ENCODE measurements at regions not wholly inside any gene's neighbourhood (a gene's known extent, or its start where the extent isn't known, plus 50 kb on each side); places are given as distances from the start of the nearest gene placed in this dataset.

DNA sequence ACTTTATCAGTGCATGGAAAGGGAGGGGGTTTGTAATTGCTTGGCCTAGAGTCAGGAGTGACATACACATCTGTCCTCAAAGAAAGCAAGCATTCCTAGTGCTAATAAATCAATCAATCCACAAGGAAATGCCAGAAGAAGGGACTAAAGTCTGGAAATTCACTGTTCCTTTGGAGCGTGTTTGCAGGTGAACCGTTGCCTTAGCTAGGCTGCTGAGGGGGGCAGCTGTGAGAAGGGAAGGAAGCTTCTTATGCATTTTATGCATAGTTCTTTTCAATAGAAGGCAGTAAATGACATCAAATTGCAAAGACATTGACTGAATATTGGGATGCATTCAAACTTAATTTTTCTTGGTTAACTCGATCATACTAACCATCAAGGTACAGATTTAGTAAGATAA is 1092.5 kb upstream of the SEMA6A start:
- TF ChIP-seq FOS (IDR thresholded peaks at IDR 0.05; ENCODE audit: borderline replicate concordance, insufficient read depth, low read length) (no peak), GATA2 (IDR thresholded peaks at IDR 0.05; ENCODE audit: insufficient read depth, insufficient read length, low read depth, low read length) (no peak), JUN (IDR thresholded peaks at IDR 0.05; ENCODE audit: borderline replicate concordance, insufficient read depth, insufficient read length, low read depth) (no peak), POLR2A (IDR thresholded peaks at IDR 0.05; ENCODE audit: low read depth, low read length) (no peak), MYC (IDR thresholded peaks at IDR 0.05; ENCODE audit: low read depth, low read length) (no peak), EZH2 (IDR thresholded peaks at IDR 0.05; ENCODE audit: borderline replicate concordance, low read depth, low read length, severe bottlenecking) (no peak), POLR2AphosphoS5 (IDR thresholded peaks at IDR 0.05; ENCODE audit: insufficient read depth, low read depth, low read length) (no peak)
- TF ChIP-seq, protein P1, sequence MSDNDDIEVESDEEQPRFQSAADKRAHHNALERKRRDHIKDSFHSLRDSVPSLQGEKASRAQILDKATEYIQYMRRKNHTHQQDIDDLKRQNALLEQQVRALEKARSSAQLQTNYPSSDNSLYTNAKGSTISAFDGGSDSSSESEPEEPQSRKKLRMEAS (IDR thresholded peaks at IDR 0.05; ENCODE audit: insufficient read depth, insufficient read length) = no peak
- TF ChIP-seq, protein P2, sequence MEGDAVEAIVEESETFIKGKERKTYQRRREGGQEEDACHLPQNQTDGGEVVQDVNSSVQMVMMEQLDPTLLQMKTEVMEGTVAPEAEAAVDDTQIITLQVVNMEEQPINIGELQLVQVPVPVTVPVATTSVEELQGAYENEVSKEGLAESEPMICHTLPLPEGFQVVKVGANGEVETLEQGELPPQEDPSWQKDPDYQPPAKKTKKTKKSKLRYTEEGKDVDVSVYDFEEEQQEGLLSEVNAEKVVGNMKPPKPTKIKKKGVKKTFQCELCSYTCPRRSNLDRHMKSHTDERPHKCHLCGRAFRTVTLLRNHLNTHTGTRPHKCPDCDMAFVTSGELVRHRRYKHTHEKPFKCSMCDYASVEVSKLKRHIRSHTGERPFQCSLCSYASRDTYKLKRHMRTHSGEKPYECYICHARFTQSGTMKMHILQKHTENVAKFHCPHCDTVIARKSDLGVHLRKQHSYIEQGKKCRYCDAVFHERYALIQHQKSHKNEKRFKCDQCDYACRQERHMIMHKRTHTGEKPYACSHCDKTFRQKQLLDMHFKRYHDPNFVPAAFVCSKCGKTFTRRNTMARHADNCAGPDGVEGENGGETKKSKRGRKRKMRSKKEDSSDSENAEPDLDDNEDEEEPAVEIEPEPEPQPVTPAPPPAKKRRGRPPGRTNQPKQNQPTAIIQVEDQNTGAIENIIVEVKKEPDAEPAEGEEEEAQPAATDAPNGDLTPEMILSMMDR (IDR thresholded peaks at IDR 0.05; ENCODE audit: extremely low read depth in 1 of 2, insufficient read depth in 1 of 2, low read depth in 1 of 2, low read length in 2 of 2) = no peak
- dilution Hi-C loops (cut with MboI; ENCODE audit: extremely low pct_ligation_motif_present, low sequenced_read_pairs) = no loop called here
- POLR2A ChIA-PET = no interaction called here

More for the DNA sequence above, 1092.5 kb upstream of the SEMA6A start:
- intact Hi-C loops (cut with micrococcal nuclease) = no loop called here
- DNase-seq (ENCODE audit: low read depth, low spot score) = no peak
- no peak for FAIRE-seq
- BruUV-seq (replicated peaks) = no TSS peak
- CTCF ChIA-PET = interaction anchor here (1.1 kb wide), 1 partner anchor 19 kb away, joined by 3 read pairs; no protein-coding TSS in a partner anchor
- H3K9me1 ChIP-seq (replicated peaks; ENCODE audit: control insufficient read depth, extremely low read depth, insufficient read depth, low read length) = no peaks in the 10 kb centered on the region
- no peak overlapping the region for H3K4me3 ChIP-seq (replicated peaks in 1 of 3; ENCODE audit: insufficient read depth in 1 of 3, low read depth in 1 of 3, low read length in 3 of 3)
- H3K27me3 ChIP-seq (ENCODE audit: control insufficient read depth in 2 of 2, insufficient read depth in 2 of 2, low read length in 2 of 2) = no peaks in the 10 kb centered on the region
- H4K20me1 ChIP-seq (replicated peaks; ENCODE audit: control insufficient read depth, extremely low read depth, insufficient read depth, low read length) = no peaks in the 10 kb centered on the region
- H2AFZ ChIP-seq (ENCODE audit: low read depth, low read length) = no peak overlapping the region
- no peaks in the 10 kb centered on the region for H3K36me3 ChIP-seq (ENCODE audit: control insufficient read depth in 2 of 2, extremely low read depth in 1 of 2, insufficient read depth in 2 of 2, low read length in 2 of 2)
- H3K9me3 ChIP-seq (replicated peaks; ENCODE audit: control insufficient read depth, insufficient read depth, low read length) = no peaks in the 10 kb centered on the region
- no peak overlapping the region for H3K27ac ChIP-seq (ENCODE audit: insufficient read depth, low read depth, low read length)
- H3K79me2 ChIP-seq (ENCODE audit: control insufficient read depth, insufficient read depth, low read length) = no peaks in the 10 kb centered on the region
- no peak overlapping the region for H3K4me2 ChIP-seq (ENCODE audit: insufficient read depth, low read length)
- no peaks in the 10 kb centered on the region for H3K4me1 ChIP-seq (ENCODE audit: control insufficient read depth, extremely low read depth, insufficient read depth, low read length)
- H3K9ac ChIP-seq (replicated peaks; ENCODE audit: extremely low read depth, insufficient read depth, low read length) = no peak overlapping the region
